ENCODE measurements at regions not wholly inside any gene's neighbourhood (a gene's known extent, or its start where the extent isn't known, plus 50 kb on each side); places are given as distances from the start of the nearest gene placed in this dataset.

DNA sequence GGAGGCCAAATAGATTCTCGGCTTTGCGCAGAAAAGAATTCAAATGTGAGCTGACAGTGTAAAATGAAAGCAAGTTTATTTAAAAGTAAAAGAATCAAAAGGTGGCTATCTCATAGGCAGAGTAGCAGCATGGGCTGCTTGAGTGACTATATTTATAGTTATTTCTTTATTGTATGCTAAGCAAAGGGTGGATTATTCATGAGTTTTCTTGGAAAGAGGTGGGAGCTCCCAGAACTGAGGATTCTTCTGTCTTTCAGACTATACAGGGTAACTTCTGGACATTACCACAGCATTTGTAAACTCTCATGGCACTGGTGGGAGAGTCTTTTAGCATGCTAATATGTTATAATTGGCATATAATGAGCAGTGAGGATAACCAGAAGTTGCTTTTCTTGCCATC, 659.9 kb downstream of the RWDD3 start:
- no peak for TF ChIP-seq POLR2A (IDR thresholded peaks at IDR 0.05)
- TF ChIP-seq, protein P1, sequence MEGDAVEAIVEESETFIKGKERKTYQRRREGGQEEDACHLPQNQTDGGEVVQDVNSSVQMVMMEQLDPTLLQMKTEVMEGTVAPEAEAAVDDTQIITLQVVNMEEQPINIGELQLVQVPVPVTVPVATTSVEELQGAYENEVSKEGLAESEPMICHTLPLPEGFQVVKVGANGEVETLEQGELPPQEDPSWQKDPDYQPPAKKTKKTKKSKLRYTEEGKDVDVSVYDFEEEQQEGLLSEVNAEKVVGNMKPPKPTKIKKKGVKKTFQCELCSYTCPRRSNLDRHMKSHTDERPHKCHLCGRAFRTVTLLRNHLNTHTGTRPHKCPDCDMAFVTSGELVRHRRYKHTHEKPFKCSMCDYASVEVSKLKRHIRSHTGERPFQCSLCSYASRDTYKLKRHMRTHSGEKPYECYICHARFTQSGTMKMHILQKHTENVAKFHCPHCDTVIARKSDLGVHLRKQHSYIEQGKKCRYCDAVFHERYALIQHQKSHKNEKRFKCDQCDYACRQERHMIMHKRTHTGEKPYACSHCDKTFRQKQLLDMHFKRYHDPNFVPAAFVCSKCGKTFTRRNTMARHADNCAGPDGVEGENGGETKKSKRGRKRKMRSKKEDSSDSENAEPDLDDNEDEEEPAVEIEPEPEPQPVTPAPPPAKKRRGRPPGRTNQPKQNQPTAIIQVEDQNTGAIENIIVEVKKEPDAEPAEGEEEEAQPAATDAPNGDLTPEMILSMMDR (IDR thresholded peaks at IDR 0.05): no peak
- no peak for TF ChIP-seq POLR2AphosphoS5 (IDR thresholded peaks at IDR 0.05)
- TF ChIP-seq EP300 (IDR thresholded peaks at IDR 0.05): no peak

All from sigmoid colon (tissue), 4 donors.